Loucy (cell line): ENCODE measurements at regions not wholly inside any gene's neighbourhood (a gene's known extent, or its start where the extent isn't known, plus 50 kb on each side); places are given as distances from the start of the nearest gene placed in this dataset.

Experiments used
- H2AFZ ChIP-seq: fragments of 200-600 bp; sonication (generic); 2 replicates; pipeline ENCODE4 v1.6.0; 2016; ENCODE audit warnings: antibody characterized with exemption, mild to moderate bottlenecking, low read length, moderate library complexity
- H3F3A ChIP-seq: fragments of 200-600 bp; 2 replicates; pipeline ENCODE4 v1.6.0; 2016; ENCODE audit warnings: antibody characterized with exemption, low read depth, mild to moderate bottlenecking
- H3K27me3 ChIP-seq: fragments of 200-600 bp; sonication (generic); 2 replicates; pipeline ENCODE4 v1.6.1; 2014; ENCODE audit warnings: low read length, mild to moderate bottlenecking; ENCODE audit not compliant: insufficient read depth, poor library complexity, severe bottlenecking
- H3K36me3 ChIP-seq: fragments of 200-600 bp; sonication (generic); 2 replicates; pipeline ENCODE4 v1.6.1; 2016; ENCODE audit warnings: low read length; ENCODE audit not compliant: insufficient read depth
- H3K4me1 ChIP-seq: fragments of 200-600 bp; sonication (generic); 2 replicates; pipeline ENCODE4 v1.5.1; 2014; ENCODE audit warnings: low read length, mild to moderate bottlenecking; ENCODE audit not compliant: insufficient read depth, poor library complexity, severe bottlenecking
- H3K4me2 ChIP-seq: fragments of 200-600 bp; sonication (generic); 2 replicates; pipeline ENCODE4 v1.6.0; 2014; ENCODE audit warnings: antibody characterized with exemption, low read length, low read depth, mild to moderate bottlenecking; ENCODE audit not compliant: poor library complexity, severe bottlenecking
- H3K4me3 ChIP-seq: fragments of 200-600 bp; sonication (generic); 2 replicates; pipeline ENCODE4 v1.5.1; 2014; ENCODE audit warnings: low read length, mild to moderate bottlenecking, mixed read lengths; ENCODE audit not compliant: poor library complexity, severe bottlenecking
- H3K79me2 ChIP-seq: fragments of 200-600 bp; sonication (generic); 2 replicates; pipeline ENCODE4 v1.6.1; 2014; ENCODE audit warnings: low read length; ENCODE audit not compliant: insufficient read depth
- H3K9ac ChIP-seq: fragments of 200-600 bp; sonication (generic); 2 replicates; pipeline ENCODE4 v1.6.0; 2014; ENCODE audit warnings: mild to moderate bottlenecking, low read depth, low read length, moderate library complexity; ENCODE audit not compliant: poor library complexity, severe bottlenecking
- H3K9me2 ChIP-seq: fragments of 200-600 bp; sonication (generic); replicated peaks from 2 replicates; pipeline ENCODE4 v1.6.1; 2016; ENCODE audit warnings: low read depth, low read length, mixed read lengths
- H3K9me3 ChIP-seq: fragments of 200-600 bp; sonication (generic); 2 replicates; pipeline ENCODE4 v1.6.1; 2014; ENCODE audit warnings: mild to moderate bottlenecking, antibody characterized with exemption, low read length, low read depth; ENCODE audit not compliant: insufficient read depth
- H4K20me1 ChIP-seq: fragments of 200-600 bp; sonication (generic); 2 replicates; pipeline ENCODE4 v1.6.0; 2014; ENCODE audit warnings: antibody characterized with exemption, low read length, mild to moderate bottlenecking; ENCODE audit not compliant: insufficient read depth, poor library complexity, severe bottlenecking
- EZH2phosphoT487 ChIP-seq: fragments of 200-600 bp; IDR thresholded peaks from 2 replicates; pipeline ENCODE4 v1.6.1; 2018; ENCODE audit warnings: antibody characterized with exemption, mild to moderate bottlenecking, moderate library complexity, borderline replicate concordance
- TF ChIP-seq, protein P1 (sequence below): fragments of 200-600 bp; sonication (generic); conservative IDR thresholded peaks from 2 replicates; pipeline ENCODE4 v1.5.1; 2014; ENCODE audit warnings: mild to moderate bottlenecking, antibody characterized with exemption, low read length

DNA sequence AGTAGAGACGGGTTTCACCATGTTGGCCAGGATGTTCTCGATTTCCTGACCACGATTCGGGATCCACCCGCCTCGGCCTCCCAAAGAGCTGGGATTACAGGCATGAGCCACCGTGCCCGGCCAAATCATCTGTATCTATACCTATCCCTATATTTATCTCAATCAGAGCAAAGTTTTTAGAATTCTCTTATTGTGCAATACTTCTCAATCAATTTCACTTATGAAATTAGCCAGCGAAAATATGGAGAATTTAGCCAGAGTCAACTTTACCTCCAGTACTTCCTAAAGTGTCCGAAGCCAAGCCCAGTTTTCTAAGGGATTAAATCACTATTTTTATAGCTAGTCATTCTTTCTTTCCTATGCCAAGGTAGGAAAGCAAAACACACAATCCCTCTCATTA lies 319.1 kb upstream of the PFKP start:
- TF ChIP-seq, protein P1, sequence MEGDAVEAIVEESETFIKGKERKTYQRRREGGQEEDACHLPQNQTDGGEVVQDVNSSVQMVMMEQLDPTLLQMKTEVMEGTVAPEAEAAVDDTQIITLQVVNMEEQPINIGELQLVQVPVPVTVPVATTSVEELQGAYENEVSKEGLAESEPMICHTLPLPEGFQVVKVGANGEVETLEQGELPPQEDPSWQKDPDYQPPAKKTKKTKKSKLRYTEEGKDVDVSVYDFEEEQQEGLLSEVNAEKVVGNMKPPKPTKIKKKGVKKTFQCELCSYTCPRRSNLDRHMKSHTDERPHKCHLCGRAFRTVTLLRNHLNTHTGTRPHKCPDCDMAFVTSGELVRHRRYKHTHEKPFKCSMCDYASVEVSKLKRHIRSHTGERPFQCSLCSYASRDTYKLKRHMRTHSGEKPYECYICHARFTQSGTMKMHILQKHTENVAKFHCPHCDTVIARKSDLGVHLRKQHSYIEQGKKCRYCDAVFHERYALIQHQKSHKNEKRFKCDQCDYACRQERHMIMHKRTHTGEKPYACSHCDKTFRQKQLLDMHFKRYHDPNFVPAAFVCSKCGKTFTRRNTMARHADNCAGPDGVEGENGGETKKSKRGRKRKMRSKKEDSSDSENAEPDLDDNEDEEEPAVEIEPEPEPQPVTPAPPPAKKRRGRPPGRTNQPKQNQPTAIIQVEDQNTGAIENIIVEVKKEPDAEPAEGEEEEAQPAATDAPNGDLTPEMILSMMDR, result no peak
- TF ChIP-seq EZH2phosphoT487, result no peak
- no peak overlapping the region for H3K9ac ChIP-seq
- H3F3A ChIP-seq, result no peaks in the 10 kb centered on the region
- no peak overlapping the region for H3K4me2 ChIP-seq
- H3K9me2 ChIP-seq, result no peaks in the 10 kb centered on the region
- no peaks in the 10 kb centered on the region for H4K20me1 ChIP-seq
- H3K4me3 ChIP-seq, result no peak overlapping the region
- no peak overlapping the region for H2AFZ ChIP-seq
- no peaks in the 10 kb centered on the region for H3K9me3 ChIP-seq
- no peaks in the 10 kb centered on the region for H3K36me3 ChIP-seq
- no peaks in the 10 kb centered on the region for H3K27me3 ChIP-seq
- H3K4me1 ChIP-seq, result no peaks in the 10 kb centered on the region
- no peaks in the 10 kb centered on the region for H3K79me2 ChIP-seq

DNA sequence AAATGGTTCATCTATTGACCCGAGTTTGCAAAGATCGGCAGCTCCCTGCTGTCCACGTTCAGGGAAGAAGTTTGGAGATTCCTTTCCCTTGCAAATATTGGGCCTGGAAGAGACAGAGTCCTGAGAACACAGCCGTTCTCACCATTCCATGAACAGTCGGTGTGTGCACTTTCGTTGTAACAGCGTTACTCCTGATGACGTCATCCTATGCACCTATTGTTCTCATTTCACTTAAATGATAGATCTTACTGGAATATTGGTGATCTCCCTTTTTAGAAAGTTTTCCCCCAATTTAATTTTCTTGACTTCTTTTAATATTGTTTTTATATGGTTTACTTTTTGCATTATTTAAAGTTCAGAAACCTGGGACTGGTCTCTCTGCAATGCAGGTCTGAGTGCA lies 320.7 kb upstream of the PFKP start:
- Histone ChIP-seq H3K4me3 (no peak overlapping the region), H3K9ac (no peak overlapping the region), H4K20me1 (no peaks in the 10 kb centered on the region), H3K27me3 (no peaks in the 10 kb centered on the region), H3K9me2 (no peaks in the 10 kb centered on the region), H2AFZ (no peak overlapping the region), H3K36me3 (no peaks in the 10 kb centered on the region), H3K4me1 (no peaks in the 10 kb centered on the region), H3K4me2 (no peak overlapping the region), H3F3A (no peaks in the 10 kb centered on the region), H3K79me2 (no peaks in the 10 kb centered on the region), H3K9me3 (no peaks in the 10 kb centered on the region)
- no peak for TF ChIP-seq EZH2phosphoT487
- TF ChIP-seq, protein P1, result no peak

DNA sequence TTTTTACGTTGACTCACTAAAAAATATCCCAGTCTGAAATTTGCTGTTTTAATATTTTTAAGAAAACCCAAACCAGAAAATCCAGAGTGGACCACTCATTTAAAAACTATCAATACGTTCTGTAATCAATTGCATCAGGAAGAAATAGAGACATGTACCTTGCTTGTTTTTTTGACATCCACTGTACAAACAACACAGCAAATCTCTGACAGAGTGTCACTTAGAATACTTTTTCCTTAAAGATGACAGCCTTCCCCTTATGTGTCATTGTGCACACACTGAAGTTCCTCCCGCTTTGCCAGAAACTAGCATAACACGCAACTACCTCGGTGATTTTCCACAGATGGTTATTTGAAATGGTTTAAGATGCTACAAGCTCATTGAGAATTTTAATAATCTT lies 321.7 kb upstream of the PFKP start:
- no peaks in the 10 kb centered on the region for H3F3A ChIP-seq
- H3K36me3 ChIP-seq, result no peaks in the 10 kb centered on the region
- TF ChIP-seq, protein P1, result no peak
- no peak for TF ChIP-seq EZH2phosphoT487
- no peaks in the 10 kb centered on the region for H3K79me2 ChIP-seq
- H2AFZ ChIP-seq, result no peak overlapping the region
- H3K9ac ChIP-seq, result no peak overlapping the region
- H3K4me3 ChIP-seq, result no peak overlapping the region
- no peaks in the 10 kb centered on the region for H3K9me3 ChIP-seq
- no peaks in the 10 kb centered on the region for H3K9me2 ChIP-seq
- no peaks in the 10 kb centered on the region for H3K27me3 ChIP-seq
- no peak overlapping the region for H3K4me2 ChIP-seq
- H3K4me1 ChIP-seq, result no peaks in the 10 kb centered on the region
- no peaks in the 10 kb centered on the region for H4K20me1 ChIP-seq
